ENCODE measurements at regions not wholly inside any gene's neighbourhood (a gene's known extent, or its start where the extent isn't known, plus 50 kb on each side); places are given as distances from the start of the nearest gene placed in this dataset.

GRCh38 chr6:14642842-14643241 is 525.3 kb downstream of the CD83 start:
- no peak for TF ChIP-seq EP300 (IDR thresholded peaks at IDR 0.05)
- TF ChIP-seq CTCF (IDR thresholded peaks at IDR 0.05): no peak
- TF ChIP-seq POLR2AphosphoS5 (IDR thresholded peaks at IDR 0.05): no peak

Measured in upper lobe of left lung (tissue), 4 donors.